Gastrocnemius medialis (tissue), 4 donors: ENCODE measurements at regions not wholly inside any gene's neighbourhood (a gene's known extent, or its start where the extent isn't known, plus 50 kb on each side); places are given as distances from the start of the nearest gene placed in this dataset.

Source experiments
- ATAC-seq, 2 donors: fragments of 150-250 bp; one replicate each; pipeline ENCODE4 v1.9.1; 2016
- DNase-seq, 2 donors: peaks; one replicate each; pipeline ENCODE4 v3.0.0-alpha.2; 2019
- H3K27ac ChIP-seq, 4 donors: fragments of 200-600 bp; sonication (generic); 1 replicate in 1 of 4; 2 replicates in 3 of 4; pipeline ENCODE4 v1.5.1; 2016 to 2018; ENCODE audit warnings: mild to moderate bottlenecking in 2 of 4, moderate library complexity in 1 of 4
- H3K27me3 ChIP-seq, 3 donors: fragments of 200-600 bp; sonication (generic) in 2 of 3; 1 replicate in 1 of 3; 2 replicates in 2 of 3; pipeline versions ENCODE4 v1.5.1 to v1.6.0; 2016 to 2019; ENCODE audit warnings: mild to moderate bottlenecking in 1 of 3, moderate library complexity in 1 of 3
- H3K36me3 ChIP-seq, 2 donors: fragments of 200-600 bp; sonication (generic) in 1 of 2; one replicate each; pipeline ENCODE4 v1.5.1; 2017 to 2018
- H3K4me1 ChIP-seq, 2 donors: fragments of 200-600 bp; sonication (generic) in 1 of 2; one replicate each; pipeline ENCODE4 v1.5.1; 2016 to 2017; ENCODE audit warnings: mild to moderate bottlenecking in 2 of 2
- H3K4me3 ChIP-seq, 4 donors: fragments of 200-600 bp; sonication (generic) in 3 of 4; 1 replicate in 1 of 4; 2 replicates in 3 of 4; pipeline ENCODE4 v1.5.1; 2016 to 2019; ENCODE audit warnings: mild to moderate bottlenecking in 2 of 4
- H3K9me3 ChIP-seq, 3 donors: fragments of 200-600 bp; sonication (generic) in 2 of 3; 1 replicate in 1 of 3; 2 replicates in 2 of 3; pipeline ENCODE4 v1.5.1; 2016 to 2019
- CTCF ChIP-seq, 5 experiments: fragments of 450-650 bp in 3 of 5; fragments of 200-600 bp in 2 of 5; sonication (generic) in 2 of 5; IDR thresholded peaks in 4 of 5; conservative IDR thresholded peaks in 1 of 5; 1 replicate in 4 of 5; 2 replicates in 1 of 5; pipeline ENCODE4 v1.5.1; 2016 to 2019; ENCODE audit warnings: antibody characterized with exemption in 5 of 5, mild to moderate bottlenecking in 3 of 5, moderate library complexity in 3 of 5
- POLR2A ChIP-seq, 2 donors: fragments of 450-650 bp; IDR thresholded peaks; one replicate each; pipeline ENCODE4 v1.6.1; 2017; ENCODE audit warnings: antibody characterized with exemption in 2 of 2, mild to moderate bottlenecking in 2 of 2, moderate library complexity in 2 of 2
- in situ Hi-C, 4 donors: fragments of 200-750 bp; cut with MboI; loops; one replicate each; pipeline versions ENCODE4 v1.15.0 to v1.8.0; 2017; ENCODE audit warnings: low sequenced_read_pairs in 4 of 4
- intact Hi-C: fragments of 100-400 bp; cut with DNase I; formaldehyde crosslinking; loops from one replicate; pipeline ENCODE4 v1.15.1; 2023; ENCODE audit warnings: low total_unique reads

GRCh38 chr12:4216187-4216927 is 57.2 kb upstream of the CCND2 start:
- in situ Hi-C loops (no loop called here), intact Hi-C loops (no loop called here)
- no peak overlapping the region for H3K4me3 ChIP-seq
- H3K27ac ChIP-seq = no peak overlapping the region
- H3K4me1 ChIP-seq = no peaks in the 10 kb centered on the region
- no peak for ATAC-seq
- H3K36me3 ChIP-seq = no peaks in the 10 kb centered on the region
- no peaks in the 10 kb centered on the region for H3K9me3 ChIP-seq
- TF ChIP-seq CTCF (IDR thresholded peaks at IDR 0.05 in 4 of 5, conservative IDR thresholded peaks at IDR 0.05 in 1 of 5) = no peak
- TF ChIP-seq POLR2A (IDR thresholded peaks at IDR 0.05) = no peak
- H3K27me3 ChIP-seq = no peaks in the 10 kb centered on the region
- no peak for DNase-seq

GRCh38 chr12:4215229-4216186 is 58.1 kb upstream of the CCND2 start:
- no peak overlapping the region for H3K4me3 ChIP-seq
- intact Hi-C loops (no loop called here), in situ Hi-C loops (no loop called here)
- H3K27me3 ChIP-seq = no peaks in the 10 kb centered on the region
- H3K4me1 ChIP-seq = no peaks in the 10 kb centered on the region
- no peaks in the 10 kb centered on the region for H3K36me3 ChIP-seq
- no peak overlapping the region for H3K27ac ChIP-seq
- no peak for ATAC-seq
- H3K9me3 ChIP-seq = no peaks in the 10 kb centered on the region
- DNase-seq = peak; percentile 29 to 55
- TF ChIP-seq POLR2A (IDR thresholded peaks at IDR 0.05) = no peak

GRCh38 chr12:4214877-4215228 is 58.7 kb upstream of the CCND2 start:
- Histone ChIP-seq H3K36me3 (no peaks in the 10 kb centered on the region), H3K27me3 (peaks cover 0 to 3% (median 0%) of the 10 kb centered on the region in 3 donors), H3K27ac (no peak overlapping the region), H3K4me3 (no peak overlapping the region), H3K9me3 (no peaks in the 10 kb centered on the region), H3K4me1 (no peaks in the 10 kb centered on the region)
- no peak for TF ChIP-seq POLR2A (IDR thresholded peaks at IDR 0.05)
- no peak for TF ChIP-seq CTCF (IDR thresholded peaks at IDR 0.05 in 4 of 5, conservative IDR thresholded peaks at IDR 0.05 in 1 of 5)
- intact Hi-C loops (no loop called here), in situ Hi-C loops (no loop called here)
- no peak for DNase-seq
- ATAC-seq = no peak

- no peaks in the 10 kb centered on the region for H3K36me3 ChIP-seq
- no peak overlapping the region for H3K4me3 ChIP-seq
- intact Hi-C loops (no loop called here), in situ Hi-C loops (no loop called here)
- H3K27me3 ChIP-seq = peaks cover 0 to 4% (median 0%) of the 10 kb centered on the region in 3 donors
- no peak for DNase-seq
- no peaks in the 10 kb centered on the region for H3K9me3 ChIP-seq
- ATAC-seq = no peak
- no peak for TF ChIP-seq CTCF (IDR thresholded peaks at IDR 0.05 in 4 of 5, conservative IDR thresholded peaks at IDR 0.05 in 1 of 5)
- TF ChIP-seq POLR2A (IDR thresholded peaks at IDR 0.05) = no peak
- H3K27ac ChIP-seq = no peak overlapping the region
- H3K4me1 ChIP-seq = no peaks in the 10 kb centered on the region
These were observed 60.1 kb upstream of the CCND2 start for GRCh38 chr12:4213471-4213870.

- no peak for DNase-seq
- intact Hi-C loops = no loop called here
- peaks cover 0 to 4% (median 0%) of the 10 kb centered on the region in 3 donors for H3K27me3 ChIP-seq
- ATAC-seq = no peak
- no peak overlapping the region for H3K27ac ChIP-seq
- no peak overlapping the region for H3K4me3 ChIP-seq
- no peaks in the 10 kb centered on the region for H3K4me1 ChIP-seq
- no peaks in the 10 kb centered on the region for H3K36me3 ChIP-seq
- TF ChIP-seq POLR2A (IDR thresholded peaks at IDR 0.05) (no peak), CTCF (IDR thresholded peaks at IDR 0.05 in 4 of 5, conservative IDR thresholded peaks at IDR 0.05 in 1 of 5) (no peak)
- no peaks in the 10 kb centered on the region for H3K9me3 ChIP-seq
- in situ Hi-C loops = no loop called here
These were observed 60.7 kb upstream of the CCND2 start for GRCh38 chr12:4212845-4213244.
